Stimulated activated CD4-positive, alpha-beta T cell treated with anti-CD3 and anti-CD28 coated beads, TNF-alpha, amount 100 ng/mL, for 48 hours (primary cell): ENCODE measurements at regions not wholly inside any gene's neighbourhood (a gene's known extent, or its start where the extent isn't known, plus 50 kb on each side); places are given as distances from the start of the nearest gene placed in this dataset.
"Not testable (repeated sequence)": the region's sequence is repeated elsewhere in the genome, so short reads cannot be mapped to it uniquely, and the experiment has no call there.

Source experiments
- DNase-seq, 3 donors: peaks; one replicate each; pipeline ENCODE4 v3.0.0-alpha.2; 2020; ENCODE audit warnings: low read depth in 3 of 3

GRCh38 chr12:97616946-97617345 lies 154.3 kb downstream of the RMST start:
- no peak for DNase-seq

- no peak for DNase-seq
Measured at GRCh38 chr12:97628962-97629361, 166.4 kb downstream of the RMST start.

GRCh38 chr12:97629382-97629781 lies 166.8 kb downstream of the RMST start:
- DNase-seq, result no peak

- no peak for DNase-seq
Measured at GRCh38 chr12:97630356-97630755, 167.8 kb downstream of the RMST start.

- DNase-seq, result no peak
Measured at GRCh38 chr12:97630875-97631274, 168.3 kb downstream of the RMST start.

GRCh38 chr12:97637770-97638169 lies 175.2 kb downstream of the RMST start:
- DNase-seq, result no peak

- DNase-seq, result no peak
Measured at GRCh38 chr12:97638739-97639138, 176.1 kb downstream of the RMST start.

GRCh38 chr12:97639702-97640101 lies 177.1 kb downstream of the RMST start:
- no peak for DNase-seq

GRCh38 chr12:97640826-97641225 lies 178.2 kb downstream of the RMST start:
- DNase-seq, result no peak

- DNase-seq, result no peak
Measured at GRCh38 chr12:97642911-97643310, 180.3 kb downstream of the RMST start.

GRCh38 chr12:97643924-97644323 lies 181.3 kb downstream of the RMST start:
- no peak for DNase-seq

- no peak for DNase-seq
Measured at GRCh38 chr12:97645726-97646125, 183.1 kb downstream of the RMST start.

- no peak for DNase-seq
Measured at GRCh38 chr12:97647142-97647541, 184.5 kb downstream of the RMST start.

GRCh38 chr12:97650242-97650641 lies 187.6 kb downstream of the RMST start:
- DNase-seq, result no peak

- DNase-seq, result not testable (repeated sequence)
Measured at GRCh38 chr12:97656548-97656947, 193.9 kb downstream of the RMST start.

- no peak for DNase-seq
Measured at GRCh38 chr12:97659117-97659880, 196.7 kb downstream of the RMST start.

- no peak for DNase-seq
Measured at GRCh38 chr12:97666263-97666662, 203.7 kb downstream of the RMST start.

- DNase-seq, result no peak
Measured at GRCh38 chr12:97672870-97673269, 210.3 kb downstream of the RMST start.

- no peak for DNase-seq
Measured at GRCh38 chr12:97680751-97681150, 218.1 kb downstream of the RMST start.

GRCh38 chr12:97681612-97682504 lies 219.3 kb downstream of the RMST start:
- no peak for DNase-seq

GRCh38 chr12:97685360-97685759 lies 222.8 kb downstream of the RMST start:
- no peak for DNase-seq

- DNase-seq, result no peak
Measured at GRCh38 chr12:97701901-97702300, 239.3 kb downstream of the RMST start.

GRCh38 chr12:97711392-97711791 lies 248.8 kb downstream of the RMST start:
- DNase-seq, result no peak
